CD4-positive, CD25-positive, alpha-beta regulatory T cell (primary cell): ENCODE measurements at regions not wholly inside any gene's neighbourhood (a gene's known extent, or its start where the extent isn't known, plus 50 kb on each side); places are given as distances from the start of the nearest gene placed in this dataset.

ENCODE experiments used
- ATAC-seq, 2 donors: fragments of 150-1000 bp; cut with Tn5 transposase; one replicate each; pipeline ENCODE4 v1.10.0; 2021; ENCODE audit warnings: low read depth in 2 of 2, moderate number of reproducible peaks in 2 of 2, moderate library complexity in 1 of 2
- DNase-seq, 3 donors: peaks; one replicate each; pipeline versions ENCODE4 v3.0.0 to v3.0.0-alpha.2; 2012 to 2022; ENCODE audit warnings: mixed read lengths in 1 of 3
- H3K27ac ChIP-seq: one replicate; pipeline ENCODE4 v1.7.0; 2013; ENCODE audit warnings: mild to moderate bottlenecking, low read length; ENCODE audit not compliant: insufficient read depth, poor library complexity, severe bottlenecking
- H3K27me3 ChIP-seq: one replicate; pipeline ENCODE4 v1.7.0; 2013; ENCODE audit warnings: low read length; ENCODE audit not compliant: control insufficient read depth, insufficient read depth
- H3K36me3 ChIP-seq: one replicate; pipeline ENCODE4 v1.7.0; 2013; ENCODE audit warnings: mild to moderate bottlenecking, low read length, moderate library complexity; ENCODE audit not compliant: control insufficient read depth, insufficient read depth
- H3K4me1 ChIP-seq: 2 replicates; pipeline ENCODE4 v1.7.0; 2013; ENCODE audit warnings: mild to moderate bottlenecking, low read length; ENCODE audit not compliant: insufficient read depth, control insufficient read depth, poor library complexity, severe bottlenecking
- H3K4me3 ChIP-seq: one replicate; pipeline ENCODE4 v1.7.0; 2013; ENCODE audit warnings: low read depth, mild to moderate bottlenecking, low read length, moderate library complexity
- H3K9me3 ChIP-seq, 2 experiments: 1 replicate in 1 of 2; 2 replicates in 1 of 2; pipeline ENCODE4 v1.7.0; 2013; ENCODE audit warnings: low read length in 2 of 2, mild to moderate bottlenecking in 1 of 2, moderate library complexity in 1 of 2; ENCODE audit not compliant: control insufficient read depth in 2 of 2
- H3K27ac Mint-ChIP-seq, 3 donors: one replicate each; pipeline ENCODE4 v1.8.0; 2020 to 2022; ENCODE audit warnings: mild to moderate bottlenecking in 3 of 3, mixed read lengths in 3 of 3, moderate library complexity in 2 of 3
- H3K27me3 Mint-ChIP-seq: one replicate; pipeline ENCODE4 v1.8.0; 2022; ENCODE audit warnings: mild to moderate bottlenecking, mixed read lengths
- H3K36me3 Mint-ChIP-seq: one replicate; pipeline ENCODE4 v1.8.0; 2020; ENCODE audit warnings: mixed read lengths
- H3K4me1 Mint-ChIP-seq, 4 donors: one replicate each; pipeline ENCODE4 v1.8.0; 2020 to 2022; ENCODE audit warnings: mixed read lengths in 4 of 4, mild to moderate bottlenecking in 1 of 4
- H3K4me3 Mint-ChIP-seq, 4 donors: one replicate each; pipeline ENCODE4 v1.8.0; 2020 to 2022; ENCODE audit warnings: mild to moderate bottlenecking in 4 of 4, mixed read lengths in 4 of 4, moderate library complexity in 3 of 4
- H3K9me3 Mint-ChIP-seq, 7 donors: one replicate each; pipeline ENCODE4 v1.8.0; 2020 to 2022; ENCODE audit warnings: mixed read lengths in 7 of 7, mild to moderate bottlenecking in 3 of 7, moderate library complexity in 2 of 7

- Mint-ChIP-seq H3K9me3 (peaks cover 2 to 18% (median 8%) of the 10 kb centered on the region in 7 donors), H3K4me1 (no peaks in the 10 kb centered on the region), H3K4me3 (no peak overlapping the region), H3K27me3 (no peaks in the 10 kb centered on the region), H3K36me3 (no peaks in the 10 kb centered on the region), H3K27ac (no peak overlapping the region)
- no peak overlapping the region for H3K27ac ChIP-seq
- no peak overlapping the region for H3K4me3 ChIP-seq
- ATAC-seq (no peak), DNase-seq (no peak)
- no peaks in the 10 kb centered on the region for H3K27me3 ChIP-seq
- H3K9me3 ChIP-seq = no peaks in the 10 kb centered on the region
- H3K36me3 ChIP-seq = no peaks in the 10 kb centered on the region
- no peaks in the 10 kb centered on the region for H3K4me1 ChIP-seq
Observed at GRCh38 chr12:84341467-84342193, 571.0 kb downstream of the SLC6A15 start.

DNA sequence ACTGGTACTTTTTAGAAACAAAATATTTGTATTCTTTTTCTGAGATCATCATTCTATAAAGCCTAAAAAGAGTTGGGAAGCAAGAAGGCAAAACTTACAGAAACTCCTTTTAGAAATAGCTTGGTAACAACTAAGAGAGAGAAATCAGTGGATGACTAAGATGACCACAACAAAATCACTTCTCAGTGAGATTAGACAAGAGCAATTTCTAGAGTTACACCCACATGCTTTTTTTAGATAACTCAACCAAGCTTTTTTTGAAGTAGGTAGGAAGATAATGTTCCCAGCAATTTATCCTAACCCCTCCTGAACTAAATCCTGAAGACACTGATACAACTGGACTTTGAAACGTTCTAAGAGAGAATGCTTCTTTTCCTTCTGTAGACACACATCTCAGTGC, 576.4 kb downstream of the SLC6A15 start:
- H3K36me3 Mint-ChIP-seq = no peaks in the 10 kb centered on the region
- Histone ChIP-seq H3K9me3 (no peaks in the 10 kb centered on the region), H3K4me1 (no peaks in the 10 kb centered on the region), H3K27me3 (no peaks in the 10 kb centered on the region), H3K4me3 (no peak overlapping the region), H3K27ac (no peak overlapping the region), H3K36me3 (no peaks in the 10 kb centered on the region)
- no peaks in the 10 kb centered on the region for H3K27me3 Mint-ChIP-seq
- H3K4me3 Mint-ChIP-seq = no peak overlapping the region
- ATAC-seq (no peak), DNase-seq (no peak)
- H3K9me3 Mint-ChIP-seq = peaks cover 1 to 17% (median 4%) of the 10 kb centered on the region in 7 donors
- no peaks in the 10 kb centered on the region for H3K4me1 Mint-ChIP-seq
- no peak overlapping the region for H3K27ac Mint-ChIP-seq

GRCh38 chr12:84329938-84330337, 582.7 kb downstream of the SLC6A15 start:
- Mint-ChIP-seq H3K4me3 (no peak overlapping the region), H3K27ac (no peak overlapping the region), H3K36me3 (no peaks in the 10 kb centered on the region), H3K4me1 (no peaks in the 10 kb centered on the region), H3K9me3 (peaks cover 0 to 13% (median 0%) of the 10 kb centered on the region in 7 donors), H3K27me3 (no peaks in the 10 kb centered on the region)
- Histone ChIP-seq H3K27ac (no peak overlapping the region), H3K9me3 (no peaks in the 10 kb centered on the region), H3K36me3 (no peaks in the 10 kb centered on the region), H3K4me1 (no peaks in the 10 kb centered on the region), H3K4me3 (no peak overlapping the region), H3K27me3 (no peaks in the 10 kb centered on the region)
- no peak for ATAC-seq
- no peak for DNase-seq

- no peak for DNase-seq
- peaks cover 0 to 11% (median 2%) of the 10 kb centered on the region in 7 donors for H3K9me3 Mint-ChIP-seq
- no peaks in the 10 kb centered on the region for H3K27me3 Mint-ChIP-seq
Observed at GRCh38 chr12:84315926-84316325, 596.7 kb downstream of the SLC6A15 start.

DNA sequence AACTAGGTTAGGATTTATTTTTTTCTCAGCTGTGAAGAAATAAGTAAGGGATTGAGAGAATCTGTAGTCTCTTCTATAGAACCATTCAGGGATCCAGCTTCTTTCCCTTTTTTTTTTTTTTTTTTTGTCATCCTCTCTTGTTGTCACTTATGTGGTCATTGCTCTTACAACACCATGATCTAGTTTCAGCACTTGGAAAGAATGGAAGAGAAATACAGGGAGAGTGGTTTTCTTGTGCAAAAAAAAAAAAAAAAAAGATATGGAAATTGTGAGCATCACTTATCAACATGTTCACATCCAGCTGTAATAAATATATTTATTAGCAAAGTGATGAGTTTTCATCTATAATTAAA, 599.3 kb downstream of the SLC6A15 start:
- H3K4me1 Mint-ChIP-seq = no peaks in the 10 kb centered on the region
- no peaks in the 10 kb centered on the region for H3K27me3 Mint-ChIP-seq
- Histone ChIP-seq H3K9me3 (no peaks in the 10 kb centered on the region), H3K36me3 (no peaks in the 10 kb centered on the region), H3K4me3 (no peak overlapping the region), H3K27me3 (no peaks in the 10 kb centered on the region), H3K4me1 (no peaks in the 10 kb centered on the region), H3K27ac (no peak overlapping the region)
- H3K27ac Mint-ChIP-seq = no peak overlapping the region
- no peak for ATAC-seq
- no peak for DNase-seq
- H3K36me3 Mint-ChIP-seq = no peaks in the 10 kb centered on the region
- no peak overlapping the region for H3K4me3 Mint-ChIP-seq
- H3K9me3 Mint-ChIP-seq = peaks cover 0 to 11% (median 2%) of the 10 kb centered on the region in 7 donors

More at GRCh38 chr12:84315926-84316325, 596.7 kb downstream of the SLC6A15 start:
- H3K4me3 ChIP-seq = no peak overlapping the region
- H3K27me3 ChIP-seq = no peaks in the 10 kb centered on the region
- H3K36me3 ChIP-seq = no peaks in the 10 kb centered on the region
- no peak for ATAC-seq
- no peak overlapping the region for H3K27ac Mint-ChIP-seq
- no peaks in the 10 kb centered on the region for H3K36me3 Mint-ChIP-seq
- H3K4me3 Mint-ChIP-seq = no peak overlapping the region
- no peak overlapping the region for H3K27ac ChIP-seq
- no peaks in the 10 kb centered on the region for H3K9me3 ChIP-seq
- no peaks in the 10 kb centered on the region for H3K4me1 ChIP-seq
- H3K4me1 Mint-ChIP-seq = no peaks in the 10 kb centered on the region

DNA sequence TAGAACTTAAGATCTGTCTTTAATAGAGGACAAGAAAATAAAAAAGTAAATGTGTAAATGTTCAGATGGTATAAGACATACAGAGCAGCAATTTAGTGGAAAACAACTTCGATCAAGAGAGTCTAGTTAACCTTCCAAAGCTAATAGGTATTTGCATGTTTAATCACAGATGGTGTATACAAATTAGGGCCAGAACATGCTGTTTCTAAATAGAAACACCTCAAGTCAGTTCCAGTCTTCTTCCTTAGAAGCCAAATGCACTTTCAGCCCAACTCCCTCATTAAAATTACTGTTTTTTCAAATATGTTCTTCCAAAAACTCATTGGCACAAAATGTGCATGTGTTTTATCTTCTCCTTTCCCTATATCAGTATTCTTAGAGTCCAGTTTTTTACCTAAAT, 604.4 kb downstream of the SLC6A15 start:
- Mint-ChIP-seq H3K4me1 (no peaks in the 10 kb centered on the region), H3K4me3 (no peak overlapping the region), H3K9me3 (peaks cover 2 to 16% (median 6%) of the 10 kb centered on the region in 7 donors), H3K27me3 (no peaks in the 10 kb centered on the region), H3K27ac (no peak overlapping the region), H3K36me3 (no peaks in the 10 kb centered on the region)
- no peak for ATAC-seq
- H3K27me3 ChIP-seq = no peaks in the 10 kb centered on the region
- H3K9me3 ChIP-seq = no peaks in the 10 kb centered on the region
- H3K4me3 ChIP-seq = no peak overlapping the region
- no peaks in the 10 kb centered on the region for H3K4me1 ChIP-seq
- H3K27ac ChIP-seq = no peak overlapping the region
- H3K36me3 ChIP-seq = no peaks in the 10 kb centered on the region
- no peak for DNase-seq

GRCh38 chr12:84305144-84305543, 607.5 kb downstream of the SLC6A15 start:
- Histone ChIP-seq H3K36me3 (no peaks in the 10 kb centered on the region), H3K27ac (no peak overlapping the region), H3K4me1 (no peaks in the 10 kb centered on the region), H3K27me3 (no peaks in the 10 kb centered on the region), H3K4me3 (no peak overlapping the region), H3K9me3 (no peaks in the 10 kb centered on the region)
- ATAC-seq (no peak), DNase-seq (no peak)
- Mint-ChIP-seq H3K27ac (no peak overlapping the region), H3K36me3 (no peaks in the 10 kb centered on the region), H3K4me3 (no peak overlapping the region), H3K4me1 (no peaks in the 10 kb centered on the region), H3K27me3 (no peaks in the 10 kb centered on the region), H3K9me3 (peaks cover 2 to 10% (median 5%) of the 10 kb centered on the region in 7 donors)

DNA sequence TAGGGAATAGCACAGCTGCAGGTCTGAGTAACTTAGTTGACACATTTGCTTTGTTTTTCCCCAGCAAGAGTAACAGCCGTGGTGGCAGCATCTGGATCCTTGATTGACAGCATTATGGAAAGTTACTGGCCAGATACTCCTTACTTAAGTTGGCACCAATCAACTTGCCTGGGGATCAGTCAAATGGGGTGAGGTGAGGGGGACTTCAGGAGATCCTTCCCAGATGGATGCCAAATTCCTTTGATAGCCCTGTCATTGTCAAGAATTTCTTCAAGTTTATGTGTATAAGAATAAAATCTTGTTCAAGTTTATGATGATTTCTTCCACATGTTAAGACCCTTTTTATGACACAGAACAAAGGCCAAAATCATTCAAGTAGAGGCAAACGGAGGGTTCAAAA, 618.4 kb downstream of the SLC6A15 start:
- Mint-ChIP-seq H3K27me3 (no peaks in the 10 kb centered on the region), H3K4me1 (no peaks in the 10 kb centered on the region), H3K4me3 (no peak overlapping the region), H3K36me3 (no peaks in the 10 kb centered on the region), H3K9me3 (peaks cover 0 to 11% (median 0%) of the 10 kb centered on the region in 7 donors), H3K27ac (no peak overlapping the region)
- H3K36me3 ChIP-seq = no peaks in the 10 kb centered on the region
- ATAC-seq (no peak), DNase-seq (no peak)
- no peaks in the 10 kb centered on the region for H3K4me1 ChIP-seq
- no peak overlapping the region for H3K4me3 ChIP-seq
- H3K27ac ChIP-seq = no peak overlapping the region
- H3K9me3 ChIP-seq = no peaks in the 10 kb centered on the region
- H3K27me3 ChIP-seq = no peaks in the 10 kb centered on the region
